Peyer's patch (tissue), 4 donors: ENCODE measurements at regions not wholly inside any gene's neighbourhood (a gene's known extent, or its start where the extent isn't known, plus 50 kb on each side); places are given as distances from the start of the nearest gene placed in this dataset.
"Not testable (repeated sequence)": the region's sequence is repeated elsewhere in the genome, so short reads cannot be mapped to it uniquely, and the experiment has no call there.

Experiments
- DNase-seq, 3 donors: peaks; one replicate each; pipeline ENCODE4 v3.0.0-alpha.2; 2017 to 2019
- H3K27ac ChIP-seq, 4 donors: fragments of 200-600 bp; sonication (generic); one replicate each; pipeline ENCODE4 v1.5.1; 2016 to 2019
- H3K27me3 ChIP-seq, 2 donors: fragments of 200-600 bp; sonication (generic); one replicate each; pipeline ENCODE4 v1.5.1; 2019
- H3K36me3 ChIP-seq, 3 donors: fragments of 200-600 bp; sonication (generic); one replicate each; pipeline ENCODE4 v1.5.1; 2016 to 2019
- H3K4me1 ChIP-seq, 4 donors: fragments of 200-600 bp; sonication (generic); one replicate each; pipeline ENCODE4 v1.5.1; 2016 to 2019
- H3K4me3 ChIP-seq, 4 donors: fragments of 200-600 bp; sonication (generic); 1 replicate in 3 of 4; 2 replicates in 1 of 4; pipeline ENCODE4 v1.5.1; 2016 to 2019; ENCODE audit warnings: mild to moderate bottlenecking in 1 of 4
- H3K9me3 ChIP-seq, 4 donors: fragments of 200-600 bp; sonication (generic); one replicate each; pipeline ENCODE4 v1.5.1; 2016 to 2019; ENCODE audit warnings: mild to moderate bottlenecking in 1 of 4
- CTCF ChIP-seq, 6 experiments: fragments of 450-650 bp in 4 of 6; fragments of 200-600 bp in 2 of 6; sonication (generic) in 1 of 6; IDR thresholded peaks; one replicate each; pipeline ENCODE4 v1.5.1; 2017 to 2019; ENCODE audit warnings: antibody characterized with exemption in 6 of 6, mild to moderate bottlenecking in 3 of 6, moderate library complexity in 1 of 6
- POLR2A ChIP-seq, 2 donors: fragments of 450-650 bp; IDR thresholded peaks; one replicate each; pipeline ENCODE4 v1.5.1; 2017; ENCODE audit warnings: antibody characterized with exemption in 2 of 2, mild to moderate bottlenecking in 2 of 2, moderate library complexity in 2 of 2

GRCh38 chr10:84860855-84861254 is 532.5 kb downstream of the CCSER2 start:
- Histone ChIP-seq H3K4me1 (no peaks in the 10 kb centered on the region), H3K36me3 (no peaks in the 10 kb centered on the region), H3K27me3 (no peaks in the 10 kb centered on the region), H3K9me3 (no peaks in the 10 kb centered on the region), H3K27ac (no peak overlapping the region), H3K4me3 (no peak overlapping the region)
- TF ChIP-seq POLR2A (IDR thresholded peaks at IDR 0.05), result no peak
- no peak for TF ChIP-seq CTCF (IDR thresholded peaks at IDR 0.05)
- DNase-seq, result no peak

GRCh38 chr10:84862551-84862950 is 534.2 kb downstream of the CCSER2 start:
- Histone ChIP-seq H3K4me1 (no peaks in the 10 kb centered on the region), H3K27ac (no peak overlapping the region), H3K9me3 (no peaks in the 10 kb centered on the region), H3K36me3 (no peaks in the 10 kb centered on the region), H3K27me3 (no peaks in the 10 kb centered on the region), H3K4me3 (no peak overlapping the region)
- TF ChIP-seq POLR2A (IDR thresholded peaks at IDR 0.05), result no peak
- TF ChIP-seq CTCF (IDR thresholded peaks at IDR 0.05), result no peak
- DNase-seq, result no peak

- DNase-seq, result no peak
- Histone ChIP-seq H3K27me3 (no peaks in the 10 kb centered on the region), H3K27ac (no peak overlapping the region), H3K4me1 (no peaks in the 10 kb centered on the region), H3K36me3 (no peaks in the 10 kb centered on the region), H3K4me3 (no peak overlapping the region), H3K9me3 (no peaks in the 10 kb centered on the region)
- TF ChIP-seq CTCF (IDR thresholded peaks at IDR 0.05) (no peak), POLR2A (IDR thresholded peaks at IDR 0.05) (no peak)
Measured at GRCh38 chr10:84863675-84864074, 535.3 kb downstream of the CCSER2 start.

GRCh38 chr10:84876116-84876999 is 548.0 kb downstream of the CCSER2 start:
- Histone ChIP-seq H3K4me3 (no peak overlapping the region), H3K27ac (no peak overlapping the region), H3K9me3 (no peaks in the 10 kb centered on the region), H3K4me1 (no peaks in the 10 kb centered on the region), H3K27me3 (no peaks in the 10 kb centered on the region), H3K36me3 (no peaks in the 10 kb centered on the region)
- no peak for DNase-seq
- TF ChIP-seq CTCF (IDR thresholded peaks at IDR 0.05) (no peak), POLR2A (IDR thresholded peaks at IDR 0.05) (no peak)

- Histone ChIP-seq H3K9me3 (no peaks in the 10 kb centered on the region), H3K27ac (no peak overlapping the region), H3K4me1 (no peaks in the 10 kb centered on the region), H3K36me3 (no peaks in the 10 kb centered on the region), H3K27me3 (no peaks in the 10 kb centered on the region), H3K4me3 (no peak overlapping the region)
- no peak for TF ChIP-seq POLR2A (IDR thresholded peaks at IDR 0.05)
- no peak for TF ChIP-seq CTCF (IDR thresholded peaks at IDR 0.05)
- DNase-seq, result no peak
Measured at GRCh38 chr10:84879991-84880390, 551.6 kb downstream of the CCSER2 start.

GRCh38 chr10:84881696-84882095 is 553.3 kb downstream of the CCSER2 start:
- not testable (repeated sequence) for H3K4me1 ChIP-seq, H3K27me3 ChIP-seq, H3K9me3 ChIP-seq, H3K27ac ChIP-seq, DNase-seq, H3K4me3 ChIP-seq, H3K36me3 ChIP-seq
